Ecto neural progenitor cell (in vitro differentiated cells): ENCODE measurements at regions not wholly inside any gene's neighbourhood (a gene's known extent, or its start where the extent isn't known, plus 50 kb on each side); places are given as distances from the start of the nearest gene placed in this dataset.

Source experiments
- DNase-seq: peaks from one replicate; pipeline ENCODE4 v3.0.0-alpha.2; 2018; ENCODE audit warnings: low spot score

- peak; percentile 29 for DNase-seq
These were observed 349.3 kb upstream of the B3GAT1 start for GRCh38 chr11:134761386-134761785.

GRCh38 chr11:134760957-134761356 is 348.9 kb upstream of the B3GAT1 start:
- no peak for DNase-seq

- peak; percentile 13 for DNase-seq
These were observed 348.3 kb upstream of the B3GAT1 start for GRCh38 chr11:134760299-134760698.

- DNase-seq = peak; percentile 30
These were observed 347.8 kb upstream of the B3GAT1 start for GRCh38 chr11:134759855-134760254.

- peak; percentile 18 for DNase-seq
These were observed 347.2 kb upstream of the B3GAT1 start for GRCh38 chr11:134759274-134759673.

GRCh38 chr11:134758342-134758931 is 346.4 kb upstream of the B3GAT1 start:
- DNase-seq = peak; percentile 35

GRCh38 chr11:134757633-134758032 is 345.6 kb upstream of the B3GAT1 start:
- DNase-seq = peak; percentile 11

- peak; percentile 24 for DNase-seq
These were observed 344.9 kb upstream of the B3GAT1 start for GRCh38 chr11:134756811-134757540.

GRCh38 chr11:134755535-134755934 is 343.5 kb upstream of the B3GAT1 start:
- peak; percentile 14 for DNase-seq

GRCh38 chr11:134754521-134755198 is 342.6 kb upstream of the B3GAT1 start:
- peak; percentile 32 for DNase-seq

GRCh38 chr11:134753771-134754520 is 341.9 kb upstream of the B3GAT1 start:
- peak; percentile 32 for DNase-seq

GRCh38 chr11:134752964-134753770 is 341.1 kb upstream of the B3GAT1 start:
- DNase-seq = peak; percentile 29

- peak; percentile 30 for DNase-seq
These were observed 340.5 kb upstream of the B3GAT1 start for GRCh38 chr11:134752526-134752925.

GRCh38 chr11:134751766-134752165 is 339.7 kb upstream of the B3GAT1 start:
- peak; percentile 26 for DNase-seq

GRCh38 chr11:134751031-134751585 is 339.1 kb upstream of the B3GAT1 start:
- DNase-seq = peak; percentile 24

- peak; percentile 17 for DNase-seq
These were observed 338.6 kb upstream of the B3GAT1 start for GRCh38 chr11:134750619-134751018.

- DNase-seq = peak; percentile 18
These were observed 337.2 kb upstream of the B3GAT1 start for GRCh38 chr11:134749040-134749839.

- DNase-seq = no peak
These were observed 334.6 kb upstream of the B3GAT1 start for GRCh38 chr11:134746609-134747008.

- no peak for DNase-seq
These were observed 333.4 kb upstream of the B3GAT1 start for GRCh38 chr11:134745456-134745855.

- no peak for DNase-seq
These were observed 331.8 kb upstream of the B3GAT1 start for GRCh38 chr11:134743820-134744195.
